Stimulated activated effector memory CD8-positive, alpha-beta T cell treated with anti-CD3 and anti-CD28 coated beads, Interleukin-12 subunit alpha, Interleukin-12 subunit beta, amount 100 ng/mL, for 72 hours (primary cell): ENCODE measurements at regions not wholly inside any gene's neighbourhood (a gene's known extent, or its start where the extent isn't known, plus 50 kb on each side); places are given as distances from the start of the nearest gene placed in this dataset.

Experiments used
- ATAC-seq: fragments of 150-1000 bp; cut with Tn5 transposase; 2 replicates; pipeline ENCODE4 v1.10.0; 2021
- DNase-seq, 2 donors: peaks; one replicate each; pipeline ENCODE4 v3.0.0; 2021 to 2022; ENCODE audit warnings: low spot score in 2 of 2
- H3K27ac Mint-ChIP-seq: one replicate; pipeline ENCODE4 v1.8.0; 2022; ENCODE audit warnings: mild to moderate bottlenecking, mixed read lengths
- H3K36me3 Mint-ChIP-seq: one replicate; pipeline ENCODE4 v1.8.0; 2022; ENCODE audit warnings: mild to moderate bottlenecking, mixed read lengths
- H3K4me1 Mint-ChIP-seq: one replicate; pipeline ENCODE4 v1.8.0; 2022; ENCODE audit warnings: mixed read lengths
- H3K4me3 Mint-ChIP-seq: one replicate; pipeline ENCODE4 v1.8.0; 2022; ENCODE audit warnings: mild to moderate bottlenecking, mixed read lengths
- H3K9me3 Mint-ChIP-seq: one replicate; pipeline ENCODE4 v1.8.0; 2022; ENCODE audit warnings: mixed read lengths

DNA sequence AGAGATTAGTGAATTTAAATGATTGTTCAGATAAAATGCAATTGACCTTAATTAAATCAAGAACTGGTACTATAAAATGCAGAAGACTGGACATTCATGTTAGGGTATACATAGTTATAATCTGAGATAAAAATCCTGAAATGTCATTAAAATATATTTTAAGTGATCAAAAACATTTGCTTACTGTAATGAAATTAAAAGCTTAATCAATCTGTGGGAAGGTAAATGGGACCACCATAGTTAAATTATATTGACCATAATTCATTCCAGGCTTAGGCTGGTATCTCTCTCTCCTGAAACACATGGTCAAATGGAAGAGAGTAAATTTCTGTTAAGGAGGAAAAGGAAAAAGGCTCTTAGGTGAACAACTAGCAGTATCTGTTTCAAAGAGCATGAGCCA, 474.4 kb downstream of the C4orf33 start:
- H3K4me1 Mint-ChIP-seq = no peaks in the 10 kb centered on the region
- no peaks in the 10 kb centered on the region for H3K9me3 Mint-ChIP-seq
- H3K36me3 Mint-ChIP-seq = no peaks in the 10 kb centered on the region
- DNase-seq (no peak), ATAC-seq (no peak)
- H3K4me3 Mint-ChIP-seq = no peak overlapping the region
- H3K27ac Mint-ChIP-seq = no peak overlapping the region

DNA sequence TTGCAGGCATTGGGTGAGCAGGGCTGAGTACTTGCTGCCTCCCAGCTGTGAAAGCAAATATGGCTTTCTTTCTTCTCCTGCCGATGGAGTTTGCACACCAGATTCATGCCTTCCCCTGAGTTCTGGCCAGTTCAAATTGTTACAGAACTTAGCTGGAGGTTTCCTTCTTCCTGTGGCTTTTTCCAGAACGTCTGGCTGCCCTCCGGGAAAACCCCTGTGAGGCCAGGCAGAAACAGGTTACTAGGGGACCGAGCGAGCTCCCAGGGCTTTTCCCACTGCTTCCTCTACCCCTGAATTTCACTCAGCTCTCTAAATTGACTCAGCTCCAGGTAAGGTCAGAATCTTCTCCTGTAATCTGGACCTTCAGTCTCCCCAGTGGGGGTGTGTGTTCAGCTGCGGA, 482.4 kb downstream of the C4orf33 start:
- Mint-ChIP-seq H3K36me3 (no peaks in the 10 kb centered on the region), H3K27ac (no peak overlapping the region), H3K9me3 (peaks cover 11% of the 10 kb centered on the region), H3K4me1 (no peaks in the 10 kb centered on the region), H3K4me3 (no peak overlapping the region)
- DNase-seq (no peak), ATAC-seq (no peak)

DNA sequence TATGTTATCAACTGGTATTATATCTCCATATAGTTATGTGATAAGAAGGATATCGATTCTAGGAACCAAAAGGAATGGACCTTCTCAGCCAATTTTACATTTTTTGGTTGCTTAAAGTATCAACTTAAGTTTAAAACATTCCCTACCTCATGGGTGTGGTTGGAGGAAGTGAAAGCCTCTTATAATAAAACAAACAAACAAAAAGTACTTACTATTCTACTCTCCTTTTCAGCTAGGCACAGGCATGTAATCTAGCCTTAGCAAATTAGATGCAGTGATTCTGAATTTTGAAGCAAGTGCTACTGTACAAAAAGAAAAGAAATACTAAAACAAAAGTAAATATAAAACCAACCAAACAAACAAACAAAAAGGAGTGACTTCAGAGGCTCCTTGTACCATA, 485.4 kb downstream of the C4orf33 start:
- DNase-seq (no peak), ATAC-seq (no peak)
- Mint-ChIP-seq H3K36me3 (no peaks in the 10 kb centered on the region), H3K27ac (no peak overlapping the region), H3K4me3 (no peak overlapping the region), H3K9me3 (peaks cover 15% of the 10 kb centered on the region), H3K4me1 (no peaks in the 10 kb centered on the region)

DNA sequence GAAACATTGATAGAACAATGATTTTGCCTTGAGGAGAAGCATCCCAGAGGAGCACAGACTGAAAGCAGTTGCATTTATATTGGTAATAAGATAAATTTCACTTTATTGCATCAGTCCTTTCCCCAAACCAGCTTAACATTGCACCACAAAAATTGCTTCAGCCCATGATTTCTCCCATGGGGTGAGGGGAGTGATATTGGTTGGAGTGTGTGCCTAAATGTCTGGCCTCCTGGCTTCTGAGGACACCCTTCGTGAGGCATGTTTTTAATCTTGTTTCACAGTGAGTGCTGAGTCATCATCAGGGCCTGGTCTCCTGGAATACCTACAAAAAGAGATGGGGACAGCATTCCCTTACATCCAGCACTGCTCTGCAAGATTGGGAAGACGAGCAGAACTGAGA, 487.9 kb downstream of the C4orf33 start:
- ATAC-seq (no peak), DNase-seq (no peak)
- H3K9me3 Mint-ChIP-seq = peaks cover 10% of the 10 kb centered on the region
- no peaks in the 10 kb centered on the region for H3K36me3 Mint-ChIP-seq
- no peaks in the 10 kb centered on the region for H3K4me1 Mint-ChIP-seq
- no peak overlapping the region for H3K27ac Mint-ChIP-seq
- H3K4me3 Mint-ChIP-seq = no peak overlapping the region

- no peak overlapping the region for H3K27ac Mint-ChIP-seq
- ATAC-seq (no peak), DNase-seq (no peak)
- peaks cover 8% of the 10 kb centered on the region for H3K9me3 Mint-ChIP-seq
- no peak overlapping the region for H3K4me3 Mint-ChIP-seq
- no peaks in the 10 kb centered on the region for H3K4me1 Mint-ChIP-seq
- no peaks in the 10 kb centered on the region for H3K36me3 Mint-ChIP-seq
Measured at GRCh38 chr4:129598582-129598981, 502.6 kb downstream of the C4orf33 start.

DNA sequence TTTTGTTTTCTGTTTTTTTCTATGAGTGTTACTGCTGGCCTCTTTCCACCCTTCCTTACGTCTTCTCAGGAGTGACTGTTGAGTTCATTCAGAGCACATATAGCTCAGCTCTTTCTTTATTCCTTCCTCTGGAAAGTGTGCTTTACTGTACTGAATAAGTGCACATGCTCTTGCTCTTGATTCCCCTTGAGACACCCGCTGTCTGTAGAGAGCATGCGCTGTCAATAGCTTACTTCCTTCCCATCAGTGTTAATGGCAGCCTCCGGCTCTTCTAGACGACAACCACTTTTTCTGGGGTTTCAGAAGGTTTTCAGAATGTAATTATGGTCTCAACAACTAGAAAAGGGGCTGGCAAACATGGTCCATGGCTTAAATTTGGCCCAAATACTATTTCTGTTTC, 504.9 kb downstream of the C4orf33 start:
- Mint-ChIP-seq H3K27ac (no peak overlapping the region), H3K9me3 (peaks cover 9% of the 10 kb centered on the region), H3K4me1 (no peaks in the 10 kb centered on the region), H3K4me3 (no peak overlapping the region), H3K36me3 (no peaks in the 10 kb centered on the region)
- ATAC-seq (no peak), DNase-seq (no peak)

DNA sequence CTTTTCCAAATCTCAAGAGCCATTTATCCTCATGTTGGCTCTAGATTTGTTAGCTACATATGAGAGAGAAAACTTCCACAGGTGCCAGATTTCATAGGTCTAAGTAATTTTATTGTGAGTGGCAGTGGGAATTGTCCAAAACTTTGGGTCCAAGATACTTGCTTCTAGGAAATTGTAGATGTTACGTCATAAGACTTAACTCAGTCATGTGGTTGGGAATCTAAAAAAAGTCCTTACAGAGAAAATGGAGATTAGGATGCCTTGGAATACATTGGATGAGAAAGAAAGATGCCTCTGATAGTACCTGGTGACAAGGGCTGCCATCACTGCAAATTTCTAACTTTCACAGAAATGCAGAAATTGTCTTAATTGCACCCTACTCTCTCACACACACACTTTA, 506.5 kb downstream of the C4orf33 start:
- no peaks in the 10 kb centered on the region for H3K36me3 Mint-ChIP-seq
- ATAC-seq (no peak), DNase-seq (no peak)
- peaks cover 12% of the 10 kb centered on the region for H3K9me3 Mint-ChIP-seq
- H3K4me1 Mint-ChIP-seq = no peaks in the 10 kb centered on the region
- no peak overlapping the region for H3K4me3 Mint-ChIP-seq
- no peak overlapping the region for H3K27ac Mint-ChIP-seq

DNA sequence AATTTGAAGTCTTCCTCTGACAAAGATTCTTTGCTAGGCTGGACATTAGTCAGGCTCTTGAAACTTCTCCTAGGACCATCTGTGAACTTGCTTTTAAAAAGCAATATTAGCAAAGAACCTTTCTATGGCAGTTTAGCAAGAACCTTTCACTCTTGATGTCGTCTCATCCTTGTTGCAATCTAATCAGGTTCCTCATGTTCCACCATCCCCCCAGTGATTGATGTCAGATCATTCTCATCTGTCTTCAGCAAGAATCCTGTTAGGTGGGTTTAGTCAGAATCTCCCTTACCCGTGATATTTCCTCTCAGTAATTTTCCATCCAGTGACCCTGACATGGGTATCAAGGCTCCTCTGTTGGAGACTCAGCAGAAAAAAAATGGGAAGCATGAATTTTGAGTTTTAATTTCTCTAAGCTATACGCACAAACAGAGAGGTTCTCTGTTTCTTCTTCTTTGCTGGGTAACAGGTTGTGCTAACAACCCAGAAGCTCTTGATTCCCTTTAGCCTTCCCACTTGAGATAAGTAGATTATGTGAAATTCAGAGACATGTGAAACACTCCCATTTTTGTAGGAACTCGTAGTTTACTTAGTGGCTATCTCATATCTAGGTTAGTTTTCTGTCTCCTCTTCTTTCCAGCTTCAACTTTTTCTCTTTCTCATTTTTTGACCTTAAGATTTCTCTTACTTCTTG, 507.4 kb downstream of the C4orf33 start:
- no peak for DNase-seq
- Mint-ChIP-seq H3K4me1 (no peaks in the 10 kb centered on the region), H3K27ac (no peak overlapping the region), H3K4me3 (no peak overlapping the region), H3K9me3 (peaks cover 12% of the 10 kb centered on the region), H3K36me3 (no peaks in the 10 kb centered on the region)
- no peak for ATAC-seq

DNA sequence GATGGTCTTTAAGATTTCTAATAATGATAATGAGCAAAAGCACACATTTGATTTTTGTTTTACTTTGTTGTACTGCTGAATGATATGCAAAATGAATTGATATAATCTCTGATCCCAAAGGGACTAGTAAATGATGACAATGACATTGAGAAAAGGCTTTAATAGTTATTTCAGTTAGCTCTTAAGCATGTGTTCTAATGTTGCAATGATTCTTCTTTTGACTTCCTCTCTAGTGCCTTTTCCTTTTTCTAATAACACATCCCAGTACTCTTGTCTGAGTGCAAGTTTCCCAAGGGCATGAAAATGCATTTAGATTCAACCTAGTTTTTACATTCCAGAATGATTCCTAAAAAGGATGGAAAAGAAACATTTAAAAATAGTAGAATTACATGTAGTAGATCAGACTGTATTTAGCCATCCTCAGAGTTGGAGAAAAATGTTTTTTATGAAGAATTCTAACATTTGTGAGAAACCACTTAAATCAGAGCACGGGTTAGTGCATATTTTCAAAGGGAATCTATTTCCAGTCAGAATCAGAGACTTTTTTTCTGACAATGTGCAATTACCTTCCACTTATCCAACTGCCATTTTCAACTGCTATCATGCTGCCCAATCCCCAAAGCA, 508.8 kb downstream of the C4orf33 start:
- Mint-ChIP-seq H3K4me3 (no peak overlapping the region), H3K27ac (no peak overlapping the region), H3K36me3 (no peaks in the 10 kb centered on the region), H3K9me3 (peaks cover 12% of the 10 kb centered on the region), H3K4me1 (no peaks in the 10 kb centered on the region)
- ATAC-seq = no peak
- no peak for DNase-seq

- Mint-ChIP-seq H3K9me3 (peaks cover 8% of the 10 kb centered on the region), H3K4me1 (no peaks in the 10 kb centered on the region), H3K4me3 (no peak overlapping the region), H3K36me3 (no peaks in the 10 kb centered on the region), H3K27ac (no peak overlapping the region)
- no peak for ATAC-seq
- no peak for DNase-seq
Measured at GRCh38 chr4:129614611-129615010, 518.7 kb downstream of the C4orf33 start.

DNA sequence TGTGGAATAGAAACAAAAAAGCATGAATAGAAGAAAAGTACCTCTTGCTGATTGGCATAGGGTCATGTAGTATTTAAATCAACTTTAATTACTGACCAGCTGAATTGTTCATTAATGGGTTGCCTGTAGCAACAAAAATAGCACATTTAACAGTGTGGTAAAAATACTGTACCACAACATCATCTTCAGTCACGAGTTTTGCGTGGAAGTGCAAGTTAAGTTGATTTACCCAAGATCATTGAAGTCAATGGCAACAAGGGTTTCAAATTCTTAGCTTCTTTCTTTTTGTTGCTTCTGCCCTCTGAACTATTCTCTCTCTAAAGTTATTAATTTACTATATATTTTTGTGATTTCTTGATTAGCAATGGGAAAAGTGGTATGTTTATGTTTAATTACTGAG, 526.6 kb downstream of the C4orf33 start:
- no peak overlapping the region for H3K27ac Mint-ChIP-seq
- no peak for ATAC-seq
- H3K4me1 Mint-ChIP-seq = no peaks in the 10 kb centered on the region
- H3K4me3 Mint-ChIP-seq = no peak overlapping the region
- DNase-seq = no peak
- H3K9me3 Mint-ChIP-seq = peaks cover 8% of the 10 kb centered on the region
- H3K36me3 Mint-ChIP-seq = no peaks in the 10 kb centered on the region

DNA sequence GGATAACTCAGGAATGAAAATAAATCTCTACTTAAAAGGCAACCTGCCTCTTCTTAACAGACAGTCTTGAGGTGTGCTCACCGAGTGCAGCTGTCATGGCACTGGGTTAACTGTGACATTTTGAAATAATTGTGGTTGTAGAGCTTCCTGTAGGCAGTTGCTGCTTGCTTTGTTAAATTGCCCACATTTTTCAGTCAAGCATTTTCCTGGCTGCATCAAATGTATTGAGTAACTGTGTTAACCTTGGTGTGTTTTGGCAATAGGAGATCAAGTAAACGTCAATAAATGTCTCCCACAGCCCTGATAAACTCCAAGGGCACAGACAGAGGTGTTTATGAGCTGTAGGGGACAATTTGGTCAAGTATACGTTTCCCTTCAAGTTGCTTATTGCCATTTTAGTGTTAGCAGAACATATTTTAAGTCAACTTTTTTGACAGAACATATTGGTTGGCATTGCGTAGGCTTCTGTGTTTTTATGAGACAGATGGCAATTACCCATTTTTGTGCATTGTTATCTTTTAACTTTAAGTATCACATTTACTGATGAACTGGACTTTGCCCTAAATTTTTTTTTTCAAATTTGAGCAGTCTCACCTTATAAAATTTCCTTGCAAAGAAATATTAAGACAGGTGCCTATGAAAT, 527.4 kb downstream of the C4orf33 start:
- no peak for ATAC-seq
- H3K27ac Mint-ChIP-seq = no peak overlapping the region
- peaks cover 8% of the 10 kb centered on the region for H3K9me3 Mint-ChIP-seq
- no peaks in the 10 kb centered on the region for H3K4me1 Mint-ChIP-seq
- DNase-seq = no peak
- no peak overlapping the region for H3K4me3 Mint-ChIP-seq
- no peaks in the 10 kb centered on the region for H3K36me3 Mint-ChIP-seq

DNA sequence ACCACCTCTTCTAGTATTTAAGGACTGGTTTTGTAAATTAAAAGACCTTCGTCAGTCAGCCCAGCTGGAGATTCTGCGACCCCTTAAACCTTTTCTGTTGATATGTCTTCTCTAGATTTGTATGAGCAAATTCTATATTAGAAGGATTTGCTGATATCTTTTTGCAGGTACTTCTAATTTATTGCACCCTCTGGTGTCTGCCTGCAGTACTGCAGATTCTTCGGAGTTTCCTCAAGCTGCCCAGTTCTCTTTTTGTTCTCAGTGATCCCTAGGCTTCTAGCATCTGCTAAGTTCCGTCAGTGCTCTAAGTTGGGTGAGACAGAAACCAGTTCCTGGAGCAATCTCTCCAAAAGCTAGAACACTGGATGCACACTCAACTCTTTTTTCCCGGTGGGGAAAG, 545.2 kb downstream of the C4orf33 start:
- no peak overlapping the region for H3K27ac Mint-ChIP-seq
- H3K36me3 Mint-ChIP-seq = no peaks in the 10 kb centered on the region
- H3K4me3 Mint-ChIP-seq = no peak overlapping the region
- no peaks in the 10 kb centered on the region for H3K4me1 Mint-ChIP-seq
- ATAC-seq (no peak), DNase-seq (peak; percentile 15 to 60)
- peaks cover 3% of the 10 kb centered on the region for H3K9me3 Mint-ChIP-seq

- no peak overlapping the region for H3K27ac Mint-ChIP-seq
- DNase-seq (no peak), ATAC-seq (no peak)
- H3K9me3 Mint-ChIP-seq = peaks cover 3% of the 10 kb centered on the region
- H3K36me3 Mint-ChIP-seq = no peaks in the 10 kb centered on the region
- H3K4me1 Mint-ChIP-seq = no peaks in the 10 kb centered on the region
- no peak overlapping the region for H3K4me3 Mint-ChIP-seq
Measured at GRCh38 chr4:129645461-129645860, 549.5 kb downstream of the C4orf33 start.

- Mint-ChIP-seq H3K4me1 (no peaks in the 10 kb centered on the region), H3K36me3 (no peaks in the 10 kb centered on the region), H3K9me3 (peaks cover 9% of the 10 kb centered on the region), H3K4me3 (no peak overlapping the region), H3K27ac (no peak overlapping the region)
- DNase-seq (no peak), ATAC-seq (no peak)
Measured at GRCh38 chr4:129668092-129668491, 572.1 kb downstream of the C4orf33 start.

DNA sequence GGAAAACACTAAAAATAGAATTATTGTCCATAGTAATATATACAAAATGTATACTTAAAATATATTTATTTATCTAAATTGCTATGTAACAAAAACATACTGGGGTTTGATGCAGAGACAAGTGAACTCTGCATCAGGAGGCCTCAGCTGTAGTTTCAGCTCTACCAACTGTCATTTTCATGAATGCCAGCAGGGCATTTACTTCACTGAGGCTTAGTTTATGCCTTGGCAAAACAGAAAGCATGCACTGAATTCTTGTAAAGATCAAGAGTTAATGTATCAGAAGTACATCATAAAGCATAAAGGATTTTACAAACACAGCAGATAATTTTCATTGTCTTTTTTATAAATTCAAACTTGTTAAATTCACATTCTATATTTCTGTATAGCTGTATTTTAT, 577.0 kb downstream of the C4orf33 start:
- no peaks in the 10 kb centered on the region for H3K4me1 Mint-ChIP-seq
- no peak overlapping the region for H3K27ac Mint-ChIP-seq
- no peak overlapping the region for H3K4me3 Mint-ChIP-seq
- no peak for ATAC-seq
- no peaks in the 10 kb centered on the region for H3K36me3 Mint-ChIP-seq
- H3K9me3 Mint-ChIP-seq = peaks cover 10% of the 10 kb centered on the region
- DNase-seq = no peak
